ENCODE measurements at regions not wholly inside any gene's neighbourhood (a gene's known extent, or its start where the extent isn't known, plus 50 kb on each side); places are given as distances from the start of the nearest gene placed in this dataset.

GRCh38 chr4:110799211-110799610 is 176.3 kb upstream of the PITX2 start:
- TF ChIP-seq POLR2AphosphoS5 (IDR thresholded peaks at IDR 0.05; ENCODE audit: borderline replicate concordance, low read depth, low read length) (no peak), EZH2 (IDR thresholded peaks at IDR 0.05) (no peak), FOXP2 (optimal IDR thresholded peaks at IDR 0.05; ENCODE audit: control extremely low read depth, extremely low read length, insufficient read depth) (no peak)

Measured in SK-N-MC (cell line).